Pons (tissue), 1 donor: ENCODE measurements at regions not wholly inside any gene's neighbourhood (a gene's known extent, or its start where the extent isn't known, plus 50 kb on each side); places are given as distances from the start of the nearest gene placed in this dataset.

ENCODE experiments used
- DNase-seq: peaks from one replicate; pipeline ENCODE4 v3.0.0-alpha.2; 2016; ENCODE audit warnings: low spot score

- no peak for DNase-seq
These were observed 765.9 kb downstream of the TYW1 start for GRCh38 chr7:67762516-67762915.

DNA sequence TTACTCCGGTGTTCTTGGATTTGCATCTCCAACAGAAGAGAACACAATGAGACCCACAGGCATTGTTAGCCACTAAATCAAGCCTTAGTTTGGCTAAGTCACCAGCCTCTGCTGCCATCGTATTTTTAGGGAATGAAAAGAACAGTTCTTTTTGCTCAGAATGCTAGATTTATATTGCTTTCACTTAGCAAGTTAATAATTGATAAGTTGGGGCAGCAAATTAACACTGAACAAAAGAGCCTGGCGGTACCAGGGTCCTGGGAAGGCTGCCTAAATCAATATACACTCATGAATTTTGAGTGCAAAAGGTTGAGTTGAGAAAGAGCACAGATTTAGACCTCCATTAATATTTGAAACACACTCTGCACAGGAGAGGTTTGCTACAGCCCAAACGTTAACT, 767.7 kb downstream of the TYW1 start:
- DNase-seq = no peak

GRCh38 chr7:67765481-67766175, 769.0 kb downstream of the TYW1 start:
- DNase-seq = no peak

DNA sequence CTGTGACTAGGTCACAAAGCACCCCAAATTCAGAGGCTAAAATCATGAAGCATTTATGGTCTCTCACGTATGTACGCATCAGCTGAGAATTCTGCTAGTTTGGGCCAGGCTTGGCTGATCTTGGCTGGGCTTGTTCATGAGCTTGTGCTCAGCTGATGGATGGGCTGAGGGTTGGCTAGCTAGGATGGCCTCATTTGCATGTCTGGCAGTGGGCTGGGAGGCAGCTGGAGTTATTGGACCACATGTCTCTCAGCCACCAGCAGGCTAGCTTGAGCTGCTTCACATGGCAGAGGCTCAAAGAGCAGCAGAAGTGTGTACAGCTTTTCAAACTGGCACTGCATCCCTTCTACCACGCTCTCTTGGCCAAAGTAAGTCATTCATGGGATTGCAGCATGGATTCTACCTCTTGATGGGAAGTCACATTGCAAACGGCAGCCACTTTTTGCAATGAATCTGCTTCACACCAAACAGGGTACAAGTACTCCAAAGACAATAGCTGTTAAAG, 770.3 kb downstream of the TYW1 start:
- DNase-seq = no peak

DNA sequence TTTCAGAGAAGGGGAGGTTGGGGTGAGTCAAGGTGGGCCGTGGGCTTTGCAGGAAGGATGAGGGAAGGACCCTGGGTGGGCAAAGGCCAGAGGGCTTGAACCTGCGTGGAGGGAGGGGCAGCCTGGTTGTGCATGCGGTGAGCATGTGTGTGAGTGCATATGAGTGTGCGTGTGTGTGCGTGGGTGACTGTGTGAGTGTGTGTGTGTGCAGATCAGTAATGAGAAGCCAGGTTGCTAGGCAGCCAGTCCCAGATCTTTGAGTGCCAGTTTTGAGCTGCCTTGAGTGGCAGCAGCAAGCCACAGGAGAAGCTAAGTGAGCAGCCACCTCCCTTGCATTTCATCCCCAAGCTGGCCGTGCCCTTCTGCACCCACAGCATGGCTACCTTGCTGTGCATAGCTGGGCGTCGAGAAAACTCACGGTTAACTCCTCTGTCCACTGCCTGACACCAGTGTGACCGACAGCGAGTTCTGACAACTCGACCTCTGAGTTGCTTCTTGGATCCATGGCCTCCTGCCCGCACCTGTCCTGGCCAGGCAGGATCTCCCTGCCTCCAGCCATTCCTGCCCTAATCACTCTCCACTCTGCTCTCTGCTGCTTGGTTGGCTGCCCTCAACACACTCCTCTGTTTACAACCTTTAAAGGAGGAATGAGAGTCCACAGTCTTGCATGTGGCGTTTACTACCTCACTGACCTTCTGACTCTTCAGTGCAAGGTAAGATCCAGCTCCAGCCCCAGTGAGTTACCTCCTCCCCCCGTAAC, 775.4 kb downstream of the TYW1 start:
- DNase-seq = no peak

GRCh38 chr7:67773081-67773480, 776.4 kb downstream of the TYW1 start:
- DNase-seq = no peak

GRCh38 chr7:67777119-67777518, 780.5 kb downstream of the TYW1 start:
- DNase-seq = no peak

GRCh38 chr7:67781841-67782240, 785.2 kb downstream of the TYW1 start:
- DNase-seq = no peak

DNA sequence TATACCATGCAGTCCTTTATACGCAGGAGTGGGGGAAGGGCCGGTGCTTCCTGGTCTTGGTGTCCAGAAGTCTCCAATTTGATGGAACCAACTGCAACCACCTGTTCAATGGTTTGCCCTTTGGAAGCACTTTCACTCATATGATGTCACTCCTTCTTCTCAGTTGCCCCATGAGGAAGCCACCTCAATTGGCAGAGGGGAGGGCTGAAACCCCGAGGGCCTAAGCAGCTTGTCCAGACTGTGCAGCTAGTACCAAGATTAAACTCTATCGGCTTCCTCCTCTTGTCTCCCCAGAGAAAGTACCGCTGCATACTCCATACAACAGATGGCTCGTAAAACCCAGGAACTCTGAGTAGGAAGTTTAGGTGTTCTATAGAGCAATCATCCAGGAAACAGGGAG, 789.4 kb downstream of the TYW1 start:
- no peak for DNase-seq

GRCh38 chr7:67788669-67789068, 792.0 kb downstream of the TYW1 start:
- no peak for DNase-seq

DNA sequence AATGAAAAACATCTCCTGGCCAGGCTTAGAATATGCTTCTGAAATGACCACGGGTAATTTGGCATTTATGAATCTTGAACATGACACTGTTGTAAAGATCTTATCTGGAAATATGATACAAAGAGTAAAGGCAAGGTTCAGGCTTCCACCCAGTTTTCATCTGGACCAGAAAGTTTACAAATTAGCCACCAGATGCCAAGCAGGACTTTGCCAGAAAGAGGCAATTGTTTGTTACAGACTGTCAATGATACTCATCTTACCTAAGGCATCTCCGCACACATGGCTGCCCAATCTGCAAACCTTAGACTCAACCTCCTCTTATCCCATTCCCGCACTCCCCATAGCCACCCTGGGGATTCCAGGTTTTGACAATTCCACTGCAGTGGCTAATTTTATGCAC, 795.3 kb downstream of the TYW1 start:
- DNase-seq = no peak

- DNase-seq = no peak
These were observed 797.9 kb downstream of the TYW1 start for GRCh38 chr7:67794544-67794943.

GRCh38 chr7:67803789-67804188, 807.2 kb downstream of the TYW1 start:
- DNase-seq = no peak

DNA sequence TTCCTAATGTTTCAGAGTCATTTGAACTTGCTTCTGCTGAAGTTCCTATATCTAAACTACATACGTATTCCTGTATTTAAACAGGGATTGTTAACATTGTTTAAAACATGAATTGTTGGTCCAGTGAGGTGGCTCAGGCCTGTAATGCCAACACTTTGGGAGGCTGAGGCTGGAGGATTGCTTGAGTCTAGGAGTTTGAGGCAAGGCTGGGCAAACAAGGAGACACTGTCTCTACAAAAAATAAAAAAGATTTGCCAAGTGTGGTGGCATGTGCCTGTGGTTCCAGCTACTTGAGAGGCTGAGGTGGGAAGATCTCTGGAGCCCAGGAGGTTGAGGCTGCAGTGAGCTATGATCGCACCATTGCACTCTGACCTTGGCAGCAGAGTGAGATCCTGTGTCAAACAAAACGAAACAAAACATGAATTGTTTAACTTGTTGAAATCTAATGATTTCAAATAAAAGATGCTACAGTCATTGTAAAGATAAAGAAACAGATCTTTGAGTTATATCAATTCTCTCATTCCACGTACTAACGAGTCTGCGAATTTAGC, 809.4 kb downstream of the TYW1 start:
- DNase-seq = no peak

DNA sequence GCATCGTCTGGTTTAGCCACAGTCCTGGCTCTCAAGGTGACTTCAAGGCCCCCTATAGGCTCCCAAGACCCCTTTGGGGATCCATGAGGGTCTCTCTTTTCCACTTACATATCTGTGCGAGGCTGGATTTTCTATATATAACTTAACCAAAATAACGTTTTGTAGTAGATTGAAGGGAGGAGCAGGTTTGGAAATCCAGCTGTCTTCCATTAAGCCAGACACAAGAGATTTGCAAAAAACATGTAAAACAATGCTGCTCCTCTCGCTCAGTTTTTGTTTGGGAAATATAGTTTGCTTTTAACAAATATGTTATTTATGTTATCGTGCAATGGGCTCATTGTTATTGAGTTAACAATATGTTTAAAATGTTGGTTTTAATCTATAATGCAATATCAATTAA, 811.2 kb downstream of the TYW1 start:
- no peak for DNase-seq

DNA sequence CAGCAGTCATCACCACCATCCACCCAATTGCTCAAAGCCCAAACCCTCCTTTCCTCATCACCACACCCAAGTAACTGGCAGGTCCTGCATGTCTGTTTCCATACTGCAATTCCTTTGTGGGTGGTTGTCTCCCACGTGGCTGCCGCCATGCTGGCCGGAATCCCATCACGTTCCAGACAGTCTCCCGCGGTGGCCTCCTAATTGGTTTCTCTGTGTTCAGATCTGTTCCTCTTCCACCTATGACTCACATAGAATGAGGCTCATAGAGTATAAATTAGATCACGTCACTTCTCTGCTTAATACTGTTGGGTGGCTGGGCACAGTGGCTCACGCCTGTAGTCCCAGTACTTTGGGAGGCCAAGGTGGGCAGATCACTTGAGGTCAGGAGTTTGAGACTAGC, 813.0 kb downstream of the TYW1 start:
- no peak for DNase-seq

GRCh38 chr7:67813621-67814292, 817.1 kb downstream of the TYW1 start:
- DNase-seq = no peak

- no peak for DNase-seq
These were observed 820.8 kb downstream of the TYW1 start for GRCh38 chr7:67817481-67817880.

GRCh38 chr7:67821116-67821515, 824.5 kb downstream of the TYW1 start:
- DNase-seq = no peak

DNA sequence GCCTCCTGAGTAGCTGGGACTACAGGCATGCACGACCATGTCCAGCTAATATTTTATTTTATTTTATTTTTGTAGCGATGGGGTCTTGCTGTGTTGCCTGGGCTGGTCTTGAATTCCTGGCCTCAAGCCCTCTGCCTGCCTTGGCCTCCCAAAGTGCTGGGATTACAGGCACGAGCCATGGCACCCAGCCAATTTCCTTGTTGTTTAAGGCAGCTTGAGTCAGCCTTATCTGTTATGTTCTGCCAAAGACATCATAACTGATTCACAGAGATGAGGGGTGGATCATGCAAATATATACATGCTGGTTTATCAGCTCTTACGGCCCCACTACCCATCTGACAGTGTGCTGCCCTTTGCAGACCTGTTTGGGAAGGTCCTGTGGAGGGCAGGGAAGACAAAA, 826.7 kb downstream of the TYW1 start:
- DNase-seq = no peak

DNA sequence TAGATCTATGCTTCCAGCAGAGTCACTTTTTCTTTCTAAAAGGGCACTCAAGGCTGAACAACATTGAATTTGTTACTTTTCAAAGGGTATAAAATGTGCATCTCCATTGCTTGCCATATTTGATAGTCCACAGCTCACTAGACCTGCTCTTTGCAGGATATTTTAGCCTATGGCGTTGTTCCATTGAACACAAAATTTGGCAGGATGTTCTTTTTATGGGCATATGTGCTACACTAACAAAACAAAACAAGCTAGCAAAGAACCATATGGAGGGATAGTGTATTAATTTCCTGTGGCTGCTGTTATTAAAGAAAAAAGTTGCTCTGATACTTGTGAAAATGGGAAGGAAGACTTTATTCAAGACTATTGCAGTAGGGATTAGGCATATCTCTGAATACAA, 828.7 kb downstream of the TYW1 start:
- DNase-seq = peak; percentile 2

- no peak for DNase-seq
These were observed 845.3 kb downstream of the TYW1 start for GRCh38 chr7:67841896-67842295.

GRCh38 chr7:67842571-67842970, 845.9 kb downstream of the TYW1 start:
- DNase-seq = no peak
